H1 (cell line): ENCODE measurements at regions not wholly inside any gene's neighbourhood (a gene's known extent, or its start where the extent isn't known, plus 50 kb on each side); places are given as distances from the start of the nearest gene placed in this dataset.

Source experiments
- CTCF ChIA-PET: fragments of 300-600 bp; sonication (Branson Sonifier 250); formaldehyde crosslinking; loops from one replicate; lab custom pipeline; 2021; ENCODE audit not compliant: partially characterized antibody; lab: Charles Lee
- POLR2A ChIA-PET: fragments of 300-600 bp; sonication (Branson Sonifier 250); formaldehyde crosslinking; loops from one replicate; lab custom pipeline; 2021; ENCODE audit warnings: inconsistent platforms; ENCODE audit not compliant: partially characterized antibody; lab: Charles Lee
- DNase-seq, 2 experiments: peaks; one replicate each; pipeline versions ENCODE4 v3.0.0 to v3.0.0-alpha.2; 2010 to 2022; ENCODE audit warnings: low spot score in 2 of 2, low read depth in 1 of 2, mixed read lengths in 1 of 2
- FAIRE-seq: peaks from 2 replicates; lab custom pipeline; 2011; peaks lifted over from hg19 to GRCh38; lab: Jason Lieb, UNC
- H2AFZ ChIP-seq: 2 replicates; pipeline ENCODE4 v1.8.1; 2012; ENCODE audit warnings: low read length, inconsistent platforms
- H2AK5ac ChIP-seq: 2 replicates; pipeline ENCODE4 v1.6.1; 2013; ENCODE audit warnings: low read depth, low read length
- H2BK120ac ChIP-seq: replicated peaks from 2 replicates; pipeline ENCODE3; 2013; ENCODE audit warnings: low read depth, low read length, inconsistent platforms
- H2BK12ac ChIP-seq: 2 replicates; pipeline ENCODE4 v1.6.1; 2013; ENCODE audit warnings: low read depth, low read length
- H2BK15ac ChIP-seq: 2 replicates; pipeline ENCODE4 v1.6.1; 2013; ENCODE audit warnings: low read length
- H2BK20ac ChIP-seq: 2 replicates; pipeline ENCODE4 v1.6.1; 2013; ENCODE audit warnings: low read length
- H2BK5ac ChIP-seq: 2 replicates; pipeline ENCODE4 v1.6.1; 2013; ENCODE audit warnings: low read depth, low read length
- H3K14ac ChIP-seq: 2 replicates; pipeline ENCODE4 v1.6.1; 2013; ENCODE audit warnings: inconsistent platforms; ENCODE audit not compliant: insufficient read length
- H3K18ac ChIP-seq: 2 replicates; pipeline ENCODE4 v1.6.1; 2013; ENCODE audit warnings: low read length; ENCODE audit errors: extremely low read depth
- H3K23ac ChIP-seq: 2 replicates; pipeline ENCODE4 v1.6.1; 2013; ENCODE audit warnings: inconsistent platforms; ENCODE audit not compliant: insufficient read length
- H3K23me2 ChIP-seq: 2 replicates; pipeline ENCODE4 v1.6.1; 2013; ENCODE audit warnings: low read depth, low read length
- H3K27ac ChIP-seq: 2 replicates; pipeline ENCODE4 v1.6.1; 2011; ENCODE audit warnings: low read depth, low read length, inconsistent platforms
- H3K27me3 ChIP-seq, 4 experiments: replicated peaks in 1 of 4; 1 replicate in 1 of 4; 2 replicates in 3 of 4; pipeline versions ENCODE4 v1.6.1 to v1.8.1; 2011 to 2013; ENCODE audit warnings: low read length in 3 of 4, mild to moderate bottlenecking in 3 of 4, inconsistent platforms in 2 of 4, mixed read lengths in 2 of 4, moderate library complexity in 1 of 4; ENCODE audit not compliant: control insufficient read depth in 3 of 4, insufficient read depth in 3 of 4; ENCODE audit errors: extremely low read depth in 1 of 4
- H3K36me3 ChIP-seq, 4 experiments: 2 replicates each; pipeline versions ENCODE4 v1.6.1 to v1.8.1; 2011 to 2013; ENCODE audit warnings: mild to moderate bottlenecking in 4 of 4, low read length in 3 of 4, moderate library complexity in 2 of 4, control low read depth in 1 of 4, inconsistent platforms in 1 of 4; ENCODE audit not compliant: insufficient read depth in 4 of 4, control insufficient read depth in 2 of 4
- H3K4ac ChIP-seq: replicated peaks from 2 replicates; pipeline ENCODE3; 2013; ENCODE audit warnings: low read length, low read depth, mixed read lengths, inconsistent platforms; ENCODE audit not compliant: insufficient read length
- H3K4me1 ChIP-seq, 4 experiments: replicated peaks in 1 of 4; 1 replicate in 1 of 4; 2 replicates in 3 of 4; pipeline versions ENCODE4 v1.6.1 to v1.8.1; 2011 to 2013; ENCODE audit warnings: low read length in 3 of 4, inconsistent platforms in 2 of 4, mixed read lengths in 1 of 4; ENCODE audit not compliant: insufficient read depth in 4 of 4, control insufficient read depth in 3 of 4
- H3K4me2 ChIP-seq, 2 experiments: 2 replicates each; pipeline versions ENCODE4 v1.6.1 to v1.8.1; 2011 to 2013; ENCODE audit warnings: low read depth in 2 of 2, low read length in 2 of 2, control low read depth in 1 of 2, inconsistent platforms in 1 of 2, mild to moderate bottlenecking in 1 of 2; ENCODE audit not compliant: insufficient read depth in 1 of 2
- H3K4me3 ChIP-seq, 4 experiments: fragments of 200-600, 300-600 bp in 1 of 4; sonication (generic), shearing (Covaris generic), sonication (Bioruptor Twin) in 1 of 4; 2 replicates each; pipeline versions ENCODE4 v1.5.1 to v1.8.1; 2011 to 2016; ENCODE audit warnings: low read length in 4 of 4, low read depth in 3 of 4, control low read depth in 2 of 4, inconsistent platforms in 2 of 4, mild to moderate bottlenecking in 2 of 4, mixed read lengths in 1 of 4, moderate library complexity in 1 of 4; ENCODE audit not compliant: insufficient read depth in 2 of 4; ENCODE audit errors: extremely low read depth in 1 of 4
- H3K56ac ChIP-seq: replicated peaks from 2 replicates; pipeline ENCODE3; 2013; ENCODE audit warnings: low read depth, mild to moderate bottlenecking, mixed read lengths, low read length, inconsistent platforms; ENCODE audit not compliant: insufficient read length
- H3K79me1 ChIP-seq: 2 replicates; pipeline ENCODE4 v1.6.1; 2013; ENCODE audit warnings: low read depth, low read length, control low read depth
- H3K79me2 ChIP-seq, 2 experiments: 2 replicates each; pipeline versions ENCODE4 v1.6.1 to v1.8.1; 2012 to 2013; ENCODE audit warnings: low read length in 2 of 2, mild to moderate bottlenecking in 2 of 2, inconsistent platforms in 1 of 2; ENCODE audit not compliant: insufficient read depth in 2 of 2, control insufficient read depth in 1 of 2
- H3K9ac ChIP-seq, 4 experiments: replicated peaks in 1 of 4; 1 replicate in 1 of 4; 2 replicates in 3 of 4; pipeline versions ENCODE4 v1.6.1 to v1.8.1; 2011 to 2013; ENCODE audit warnings: low read depth in 3 of 4, low read length in 3 of 4, control low read depth in 2 of 4, mild to moderate bottlenecking in 2 of 4, moderate library complexity in 2 of 4, inconsistent platforms in 1 of 4; ENCODE audit errors: extremely low read depth in 1 of 4
- H3K9me3 ChIP-seq, 2 experiments: 2 replicates each; pipeline versions ENCODE4 v1.6.1 to v1.8.1; 2012 to 2013; ENCODE audit warnings: mild to moderate bottlenecking in 2 of 2, moderate library complexity in 2 of 2, control low read depth in 1 of 2, inconsistent platforms in 1 of 2, low read depth in 1 of 2, low read length in 1 of 2, mixed read lengths in 1 of 2; ENCODE audit not compliant: insufficient read depth in 2 of 2
- H4K20me1 ChIP-seq, 2 experiments: replicated peaks in 1 of 2; 2 replicates each; pipeline versions ENCODE3 to v1.8.1; 2011 to 2013; ENCODE audit warnings: inconsistent platforms in 2 of 2, low read length in 2 of 2, mild to moderate bottlenecking in 1 of 2; ENCODE audit not compliant: insufficient read depth in 2 of 2, control insufficient read depth in 1 of 2
- H4K5ac ChIP-seq: 2 replicates; pipeline ENCODE4 v1.6.1; 2013; ENCODE audit warnings: low read length, low read depth, mixed read lengths, inconsistent platforms; ENCODE audit not compliant: insufficient read length
- H4K8ac ChIP-seq: 2 replicates; pipeline ENCODE4 v1.8.0; 2013; ENCODE audit warnings: mild to moderate bottlenecking, moderate library complexity, low read length, inconsistent platforms; ENCODE audit not compliant: insufficient read depth; ENCODE audit errors: extremely low read depth
- H4K91ac ChIP-seq: replicated peaks from 2 replicates; pipeline ENCODE3; 2013; ENCODE audit warnings: low read length, mixed read lengths, inconsistent platforms; ENCODE audit not compliant: insufficient read length
- EGR1 ChIP-seq: IDR thresholded peaks from 2 replicates; pipeline ENCODE4 v1.6.1; 2011; ENCODE audit warnings: low read depth, low read length, borderline replicate concordance
- WGBS, 2 experiments: shearing (Covaris generic) in 1 of 2; methylation state at CpG; one replicate each; pipeline versions ENCODE4 v1.1.6 to v1.1.7; 2013 to 2015; ENCODE audit warnings: low lambda C conversion rate in 2 of 2, mixed read lengths in 2 of 2, inconsistent platforms in 1 of 2, low coverage in 1 of 2, missing lambda C conversion rate in 1 of 2; ENCODE audit not compliant: insufficient replicate concordance in 2 of 2, insufficient coverage in 1 of 2, insufficient read length in 1 of 2; ENCODE audit errors: extremely low coverage in 1 of 2, missing lambda C conversion rate in 1 of 2; 5-methylcytosine and 5-hydroxymethylcytosine counted together

DNA sequence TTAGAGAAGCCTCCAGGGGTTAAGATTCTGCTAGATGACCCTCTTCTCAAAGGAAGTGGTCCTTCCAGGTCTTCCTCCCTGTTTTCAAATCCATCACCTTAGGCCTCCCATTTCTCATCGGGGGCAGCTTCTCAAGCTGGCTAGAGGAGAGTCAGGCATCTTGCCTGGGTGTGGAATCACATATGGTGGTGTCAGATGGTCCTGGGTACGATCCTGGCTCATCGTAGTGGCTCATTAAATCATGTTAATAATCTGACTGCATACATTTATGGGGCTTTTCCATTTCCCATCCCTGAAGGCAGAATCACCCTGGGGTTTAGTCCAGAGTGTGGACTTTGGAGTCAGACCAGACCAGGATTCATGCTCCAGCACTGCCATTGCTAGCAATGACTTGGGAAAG is 132.6 kb downstream of the RPS24 start:
- no peaks in the 10 kb centered on the region for H3K27me3 ChIP-seq
- no peak overlapping the region for H2BK120ac ChIP-seq
- H3K23ac ChIP-seq, result no peak overlapping the region
- H4K91ac ChIP-seq, result no peak overlapping the region
- H3K36me3 ChIP-seq, result no peaks in the 10 kb centered on the region
- no peak overlapping the region for H3K14ac ChIP-seq
- no peak overlapping the region for H3K9ac ChIP-seq
- H4K5ac ChIP-seq, result no peak overlapping the region
- no peak for DNase-seq
- H3K4me3 ChIP-seq, result no peak overlapping the region
- ChIA-PET POLR2A (interaction anchor here (0.7 to 1.4 kb wide), 3 partner anchors 9 to 138 kb away, joined by 3 read pairs; no protein-coding TSS in a partner anchor), CTCF (interaction anchor here (1.2 to 7.9 kb wide), 8 partner anchors 8 to 137 kb away, joined by 3 to 80 read pairs (median 4); partner anchors contain the start of gene POLR3A)
- 87% methylated on average over 3 of the region's 3 CpGs; no CpG with 5 or more reads in 1 of the 2 experiments for WGBS, 2 experiments
- H3K79me1 ChIP-seq, result no peaks in the 10 kb centered on the region; the same call in 1 of the 2 replicates
- H2AK5ac ChIP-seq, result no peak overlapping the region
- H3K18ac ChIP-seq, result no peak overlapping the region
- no peaks in the 10 kb centered on the region for H3K23me2 ChIP-seq
- no peak overlapping the region for H3K27ac ChIP-seq
- no peak overlapping the region for H3K4me2 ChIP-seq
- H2AFZ ChIP-seq, result no peak overlapping the region
- no peak overlapping the region for H2BK12ac ChIP-seq
- no peak overlapping the region for H2BK5ac ChIP-seq
- no peak for FAIRE-seq
- no peaks in the 10 kb centered on the region for H3K9me3 ChIP-seq
- no peaks in the 10 kb centered on the region for H3K79me2 ChIP-seq
- H2BK15ac ChIP-seq, result no peak overlapping the region
- H4K8ac ChIP-seq, result no peak overlapping the region
- H3K56ac ChIP-seq, result no peak overlapping the region
- no peak for TF ChIP-seq EGR1
- no peak overlapping the region for H2BK20ac ChIP-seq
- peaks cover 0 to 4% (median under 1%) of the 10 kb centered on the region in 4 experiments; a peak in 5 of 7 replicates for H3K4me1 ChIP-seq
- no peaks in the 10 kb centered on the region for H4K20me1 ChIP-seq
- no peak overlapping the region for H3K4ac ChIP-seq
